ENCODE measurements at regions not wholly inside any gene's neighbourhood (a gene's known extent, or its start where the extent isn't known, plus 50 kb on each side); places are given as distances from the start of the nearest gene placed in this dataset.

- intact Hi-C loops (cut with DNase I), result loop anchor here (5.0 kb wide), 1 partner anchor 63 kb away; no protein-coding TSS in a partner anchor
- Histone ChIP-seq H3K27ac (no peak overlapping the region), H3K4me3 (no peak overlapping the region), H3K4me1 (peaks cover 16% of the 10 kb centered on the region), H3K9me3 (no peaks in the 10 kb centered on the region), H3K36me3 (no peaks in the 10 kb centered on the region), H3K27me3 (peaks cover 6% of the 10 kb centered on the region)
- no peak for DNase-seq (ENCODE audit: extremely low spot score in 2 of 2)
- TF ChIP-seq CTCF (IDR thresholded peaks at IDR 0.05) (no peak), POLR2AphosphoS5 (IDR thresholded peaks at IDR 0.05; ENCODE audit: insufficient read depth in 1 of 2, low read depth in 1 of 2) (no peak), POLR2A (IDR thresholded peaks at IDR 0.05) (no peak)
These were observed 60.8 kb upstream of the ADRA2C start for GRCh38 chr4:3705236-3705987.

- Histone ChIP-seq H3K9me3 (no peaks in the 10 kb centered on the region), H3K27ac (no peak overlapping the region), H3K27me3 (peaks cover 6% of the 10 kb centered on the region), H3K36me3 (no peaks in the 10 kb centered on the region), H3K4me3 (no peak overlapping the region), H3K4me1 (peaks cover 16% of the 10 kb centered on the region)
- TF ChIP-seq POLR2A (IDR thresholded peaks at IDR 0.05) (no peak), CTCF (IDR thresholded peaks at IDR 0.05) (no peak), POLR2AphosphoS5 (IDR thresholded peaks at IDR 0.05; ENCODE audit: insufficient read depth in 1 of 2, low read depth in 1 of 2) (no peak)
- intact Hi-C loops (cut with DNase I), result loop anchor here (5.0 kb wide), 1 partner anchor 62 kb away; no protein-coding TSS in a partner anchor
- no peak for DNase-seq (ENCODE audit: extremely low spot score in 2 of 2)
These were observed 61.5 kb upstream of the ADRA2C start for GRCh38 chr4:3704669-3705068.

GRCh38 chr4:3703677-3704521 is 62.3 kb upstream of the ADRA2C start:
- H3K27me3 ChIP-seq, result peaks cover 6% of the 10 kb centered on the region
- H3K4me3 ChIP-seq, result no peak overlapping the region
- no peak for DNase-seq (ENCODE audit: extremely low spot score in 2 of 2)
- no peaks in the 10 kb centered on the region for H3K36me3 ChIP-seq
- H3K4me1 ChIP-seq, result peaks cover 16% of the 10 kb centered on the region
- TF ChIP-seq POLR2A (IDR thresholded peaks at IDR 0.05) (no peak), CTCF (IDR thresholded peaks at IDR 0.05) (no peak), POLR2AphosphoS5 (IDR thresholded peaks at IDR 0.05; ENCODE audit: insufficient read depth in 1 of 2, low read depth in 1 of 2) (no peak)
- H3K27ac ChIP-seq, result no peak overlapping the region
- H3K9me3 ChIP-seq, result no peaks in the 10 kb centered on the region
- intact Hi-C loops (cut with DNase I), result no loop called here

- no peak for DNase-seq (ENCODE audit: extremely low spot score in 2 of 2)
- no peaks in the 10 kb centered on the region for H3K9me3 ChIP-seq
- no peak overlapping the region for H3K4me3 ChIP-seq
- H3K4me1 ChIP-seq, result peaks cover 13% of the 10 kb centered on the region
- H3K27ac ChIP-seq, result no peak overlapping the region
- peaks cover 6% of the 10 kb centered on the region for H3K27me3 ChIP-seq
- intact Hi-C loops (cut with DNase I), result no loop called here
- TF ChIP-seq POLR2AphosphoS5 (IDR thresholded peaks at IDR 0.05; ENCODE audit: insufficient read depth in 1 of 2, low read depth in 1 of 2) (no peak), POLR2A (IDR thresholded peaks at IDR 0.05) (no peak), CTCF (IDR thresholded peaks at IDR 0.05) (no peak)
- no peaks in the 10 kb centered on the region for H3K36me3 ChIP-seq
These were observed 62.9 kb upstream of the ADRA2C start for GRCh38 chr4:3703343-3703676.
